Tibial nerve (tissue), 4 donors: ENCODE measurements at regions not wholly inside any gene's neighbourhood (a gene's known extent, or its start where the extent isn't known, plus 50 kb on each side); places are given as distances from the start of the nearest gene placed in this dataset.

Experiments used
- DNase-seq, 2 donors: peaks; one replicate each; pipeline ENCODE4 v3.0.0-alpha.2; 2019; ENCODE audit warnings: low spot score in 2 of 2
- H3K27ac ChIP-seq, 4 donors: fragments of 200-600 bp; sonication (generic) in 3 of 4; one replicate each; pipeline ENCODE4 v1.5.1; 2017 to 2019; ENCODE audit warnings: mild to moderate bottlenecking in 1 of 4
- H3K27me3 ChIP-seq, 2 donors: fragments of 200-600 bp; sonication (generic) in 1 of 2; one replicate each; pipeline versions ENCODE4 v1.5.1 to v1.6.0; 2017 to 2019
- H3K36me3 ChIP-seq, 3 donors: fragments of 200-600 bp; sonication (generic); one replicate each; pipeline ENCODE4 v1.5.1; 2018 to 2019
- H3K4me1 ChIP-seq, 4 donors: fragments of 200-600 bp; sonication (generic) in 3 of 4; one replicate each; pipeline ENCODE4 v1.5.1; 2017 to 2019
- H3K4me3 ChIP-seq, 4 donors: fragments of 200-600 bp; sonication (generic) in 3 of 4; one replicate each; pipeline ENCODE4 v1.5.1; 2017 to 2019; ENCODE audit warnings: mild to moderate bottlenecking in 1 of 4, moderate library complexity in 1 of 4
- H3K9me3 ChIP-seq, 4 donors: fragments of 200-600 bp; sonication (generic) in 3 of 4; one replicate each; pipeline ENCODE4 v1.5.1; 2017 to 2019
- CTCF ChIP-seq, 5 experiments: fragments of 200-600 bp in 3 of 5; fragments of 450-650 bp in 2 of 5; sonication (generic) in 3 of 5; IDR thresholded peaks; one replicate each; pipeline ENCODE4 v1.5.1; 2016 to 2019; ENCODE audit warnings: antibody characterized with exemption in 5 of 5, mild to moderate bottlenecking in 3 of 5, moderate library complexity in 2 of 5
- EP300 ChIP-seq, 2 donors: sonication (generic); formaldehyde crosslinking; IDR thresholded peaks; one replicate each; pipeline ENCODE4 v1.6.1; 2017; ENCODE audit warnings: antibody characterized with exemption in 2 of 2, mild to moderate bottlenecking in 1 of 2
- POLR2A ChIP-seq, 2 donors: fragments of 450-650 bp; IDR thresholded peaks; one replicate each; pipeline ENCODE4 v1.6.1; 2017; ENCODE audit warnings: antibody characterized with exemption in 2 of 2, mild to moderate bottlenecking in 2 of 2, moderate library complexity in 2 of 2
- WGBS, 2 donors: methylation state at CpG; one replicate each; pipeline ENCODE4 v1.1.5; 2018; 5-methylcytosine and 5-hydroxymethylcytosine counted together

- H3K9me3 ChIP-seq: peaks cover 0 to 48% (median 7%) of the 10 kb centered on the region in 4 donors
- TF ChIP-seq POLR2A (IDR thresholded peaks at IDR 0.05): no peak
- TF ChIP-seq CTCF (IDR thresholded peaks at IDR 0.05): no peak
- TF ChIP-seq EP300 (IDR thresholded peaks at IDR 0.05): peak in 1 of 2 donors; percentile 58
- H3K4me3 ChIP-seq: no peak overlapping the region
- DNase-seq: peak; percentile 17 to 63
- no peaks in the 10 kb centered on the region for H3K4me1 ChIP-seq
- 65 to 68% methylated on average over 1 of the region's 1 CpG for WGBS, 2 donors
- H3K36me3 ChIP-seq: peaks cover 0 to 3% (median 0%) of the 10 kb centered on the region in 3 donors
- H3K27ac ChIP-seq: peak overlapping the region in 1 of 4 donors; percentile 2
- no peaks in the 10 kb centered on the region for H3K27me3 ChIP-seq
These were observed 139.1 kb upstream of the PAQR3 start for GRCh38 chr4:79078339-79078738.

GRCh38 chr4:79074040-79074439 lies 134.8 kb upstream of the PAQR3 start:
- Histone ChIP-seq H3K9me3 (peaks cover 0 to 37% (median 4%) of the 10 kb centered on the region in 4 donors), H3K27ac (no peak overlapping the region), H3K4me1 (no peaks in the 10 kb centered on the region), H3K36me3 (peaks cover 0 to 3% (median 0%) of the 10 kb centered on the region in 3 donors), H3K27me3 (no peaks in the 10 kb centered on the region), H3K4me3 (no peak overlapping the region)
- no peak for TF ChIP-seq EP300 (IDR thresholded peaks at IDR 0.05)
- no peak for TF ChIP-seq CTCF (IDR thresholded peaks at IDR 0.05)
- no peak for TF ChIP-seq POLR2A (IDR thresholded peaks at IDR 0.05)
- DNase-seq: no peak
- WGBS, 2 donors: 92 to 98% methylated on average over 1 of the region's 1 CpG

GRCh38 chr4:79073471-79073870 lies 134.2 kb upstream of the PAQR3 start:
- no peak for DNase-seq
- Histone ChIP-seq H3K27ac (no peak overlapping the region), H3K4me3 (no peak overlapping the region), H3K9me3 (peaks cover 0 to 37% (median 4%) of the 10 kb centered on the region in 4 donors), H3K27me3 (no peaks in the 10 kb centered on the region), H3K4me1 (no peaks in the 10 kb centered on the region), H3K36me3 (peaks cover 0 to 3% (median 0%) of the 10 kb centered on the region in 3 donors)
- TF ChIP-seq EP300 (IDR thresholded peaks at IDR 0.05): no peak
- no peak for TF ChIP-seq CTCF (IDR thresholded peaks at IDR 0.05)
- no peak for TF ChIP-seq POLR2A (IDR thresholded peaks at IDR 0.05)
- 3 to 94% methylated on average over 1 of the region's 1 CpG for WGBS, 2 donors

GRCh38 chr4:79065262-79065661 lies 126.0 kb upstream of the PAQR3 start:
- DNase-seq: peak in 1 of 2 donors; percentile 28
- Histone ChIP-seq H3K9me3 (no peaks in the 10 kb centered on the region), H3K4me1 (no peaks in the 10 kb centered on the region), H3K4me3 (no peak overlapping the region), H3K27me3 (no peaks in the 10 kb centered on the region), H3K36me3 (no peaks in the 10 kb centered on the region), H3K27ac (no peak overlapping the region)
- WGBS, 2 donors: 29 to 39% methylated on average over 1 of the region's 1 CpG
- no peak for TF ChIP-seq POLR2A (IDR thresholded peaks at IDR 0.05)
- TF ChIP-seq CTCF (IDR thresholded peaks at IDR 0.05): no peak
- no peak for TF ChIP-seq EP300 (IDR thresholded peaks at IDR 0.05)

GRCh38 chr4:79064806-79065205 lies 125.6 kb upstream of the PAQR3 start:
- Histone ChIP-seq H3K9me3 (no peaks in the 10 kb centered on the region), H3K27me3 (no peaks in the 10 kb centered on the region), H3K36me3 (no peaks in the 10 kb centered on the region), H3K4me1 (no peaks in the 10 kb centered on the region), H3K4me3 (no peak overlapping the region), H3K27ac (no peak overlapping the region)
- TF ChIP-seq POLR2A (IDR thresholded peaks at IDR 0.05) (no peak), CTCF (IDR thresholded peaks at IDR 0.05) (no peak)
- 66 to 69% methylated on average over 3 of the region's 3 CpGs for WGBS, 2 donors
- no peak for DNase-seq
